ENCODE measurements at regions not wholly inside any gene's neighbourhood (a gene's known extent, or its start where the extent isn't known, plus 50 kb on each side); places are given as distances from the start of the nearest gene placed in this dataset.

DNA sequence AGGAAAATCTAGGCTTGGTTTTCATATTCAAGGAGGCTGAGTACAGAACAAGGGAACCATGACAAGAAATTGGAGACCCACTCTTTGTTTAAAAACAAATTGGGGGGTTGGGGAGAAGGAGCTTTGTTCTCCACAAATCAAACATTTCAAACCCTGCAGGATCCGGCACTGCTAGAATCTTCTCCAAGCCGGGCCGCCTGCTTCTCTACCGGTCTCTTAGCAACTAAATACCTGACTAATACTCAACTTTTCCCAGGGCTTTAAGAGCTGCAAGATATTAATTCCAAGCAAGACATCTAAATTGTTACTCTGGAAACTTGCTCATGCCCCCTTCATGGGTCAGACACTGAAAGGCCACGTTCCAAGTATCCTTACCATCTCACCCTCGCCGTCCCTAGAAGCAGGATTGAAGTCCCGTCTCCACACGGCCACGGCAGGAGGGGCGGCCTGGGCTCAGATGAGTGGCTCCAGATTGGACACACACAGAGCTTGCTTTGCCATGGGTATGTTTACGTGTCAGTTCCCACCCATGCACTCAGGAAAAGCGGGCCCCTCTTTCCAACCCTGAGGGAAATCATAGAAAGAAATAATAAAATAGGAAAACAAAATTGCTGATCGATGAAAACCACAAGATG, 126.4 kb upstream of the CDH4 start:
- TF ChIP-seq, protein P1, sequence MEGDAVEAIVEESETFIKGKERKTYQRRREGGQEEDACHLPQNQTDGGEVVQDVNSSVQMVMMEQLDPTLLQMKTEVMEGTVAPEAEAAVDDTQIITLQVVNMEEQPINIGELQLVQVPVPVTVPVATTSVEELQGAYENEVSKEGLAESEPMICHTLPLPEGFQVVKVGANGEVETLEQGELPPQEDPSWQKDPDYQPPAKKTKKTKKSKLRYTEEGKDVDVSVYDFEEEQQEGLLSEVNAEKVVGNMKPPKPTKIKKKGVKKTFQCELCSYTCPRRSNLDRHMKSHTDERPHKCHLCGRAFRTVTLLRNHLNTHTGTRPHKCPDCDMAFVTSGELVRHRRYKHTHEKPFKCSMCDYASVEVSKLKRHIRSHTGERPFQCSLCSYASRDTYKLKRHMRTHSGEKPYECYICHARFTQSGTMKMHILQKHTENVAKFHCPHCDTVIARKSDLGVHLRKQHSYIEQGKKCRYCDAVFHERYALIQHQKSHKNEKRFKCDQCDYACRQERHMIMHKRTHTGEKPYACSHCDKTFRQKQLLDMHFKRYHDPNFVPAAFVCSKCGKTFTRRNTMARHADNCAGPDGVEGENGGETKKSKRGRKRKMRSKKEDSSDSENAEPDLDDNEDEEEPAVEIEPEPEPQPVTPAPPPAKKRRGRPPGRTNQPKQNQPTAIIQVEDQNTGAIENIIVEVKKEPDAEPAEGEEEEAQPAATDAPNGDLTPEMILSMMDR (IDR thresholded peaks at IDR 0.05) = no peak
- TF ChIP-seq EZH2phosphoT487 (IDR thresholded peaks at IDR 0.05) (no peak), EZH2 (IDR thresholded peaks at IDR 0.05) (no peak)
